ENCODE measurements at regions not wholly inside any gene's neighbourhood (a gene's known extent, or its start where the extent isn't known, plus 50 kb on each side); places are given as distances from the start of the nearest gene placed in this dataset.

DNA sequence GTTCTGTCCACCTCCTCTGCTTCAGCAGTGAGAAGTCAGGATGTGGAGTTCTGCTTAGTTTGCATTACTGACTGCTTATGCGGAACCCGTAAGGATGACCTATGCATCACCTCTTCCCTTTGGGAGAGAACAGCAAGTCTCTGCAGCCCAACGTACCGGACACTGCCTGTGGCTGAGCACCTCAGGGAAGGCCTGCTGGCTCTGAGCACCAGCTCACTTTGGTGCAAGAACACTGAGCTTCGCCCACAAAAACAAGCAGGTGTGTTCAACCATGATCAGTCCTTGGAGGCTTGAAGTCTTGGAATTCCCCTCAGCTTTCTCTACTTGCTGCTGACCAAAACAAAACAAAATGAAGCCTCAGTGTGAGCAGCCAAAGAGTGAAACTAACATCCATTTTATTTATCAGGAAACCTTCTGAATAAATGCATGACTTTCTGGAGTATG, 52.7 kb upstream of the NCK2 start:
- TF ChIP-seq, protein P1, sequence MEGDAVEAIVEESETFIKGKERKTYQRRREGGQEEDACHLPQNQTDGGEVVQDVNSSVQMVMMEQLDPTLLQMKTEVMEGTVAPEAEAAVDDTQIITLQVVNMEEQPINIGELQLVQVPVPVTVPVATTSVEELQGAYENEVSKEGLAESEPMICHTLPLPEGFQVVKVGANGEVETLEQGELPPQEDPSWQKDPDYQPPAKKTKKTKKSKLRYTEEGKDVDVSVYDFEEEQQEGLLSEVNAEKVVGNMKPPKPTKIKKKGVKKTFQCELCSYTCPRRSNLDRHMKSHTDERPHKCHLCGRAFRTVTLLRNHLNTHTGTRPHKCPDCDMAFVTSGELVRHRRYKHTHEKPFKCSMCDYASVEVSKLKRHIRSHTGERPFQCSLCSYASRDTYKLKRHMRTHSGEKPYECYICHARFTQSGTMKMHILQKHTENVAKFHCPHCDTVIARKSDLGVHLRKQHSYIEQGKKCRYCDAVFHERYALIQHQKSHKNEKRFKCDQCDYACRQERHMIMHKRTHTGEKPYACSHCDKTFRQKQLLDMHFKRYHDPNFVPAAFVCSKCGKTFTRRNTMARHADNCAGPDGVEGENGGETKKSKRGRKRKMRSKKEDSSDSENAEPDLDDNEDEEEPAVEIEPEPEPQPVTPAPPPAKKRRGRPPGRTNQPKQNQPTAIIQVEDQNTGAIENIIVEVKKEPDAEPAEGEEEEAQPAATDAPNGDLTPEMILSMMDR (optimal IDR thresholded peaks at IDR 0.05 in 1 of 3, IDR thresholded peaks at IDR 0.05 in 1 of 3, conservative IDR thresholded peaks at IDR 0.05 in 1 of 3; ENCODE audit: extremely low read depth in 1 of 3, insufficient read depth in 2 of 3, low read length in 3 of 3): no peak
- no peak for TF ChIP-seq EZH2 (IDR thresholded peaks at IDR 0.05; ENCODE audit: low read length)

Measured in keratinocyte (primary cell).